ENCODE measurements at regions not wholly inside any gene's neighbourhood (a gene's known extent, or its start where the extent isn't known, plus 50 kb on each side); places are given as distances from the start of the nearest gene placed in this dataset.

- Histone ChIP-seq H3K4me3 (ENCODE audit: insufficient read depth, low read length) (no peak overlapping the region), H3K27me3 (ENCODE audit: insufficient read depth, low read length) (no peaks in the 10 kb centered on the region), H4K20me1 (ENCODE audit: insufficient read depth, low read length) (no peaks in the 10 kb centered on the region), H2AFZ (ENCODE audit: low read length) (no peak overlapping the region), H3K9me3 (ENCODE audit: low read depth, low read length) (no peaks in the 10 kb centered on the region), H3K4me2 (ENCODE audit: insufficient read depth, low read length) (no peak overlapping the region), H3K4me1 (ENCODE audit: insufficient read depth, low read length) (no peaks in the 10 kb centered on the region), H3K27ac (ENCODE audit: low read depth, low read length) (no peak overlapping the region), H3K79me2 (ENCODE audit: insufficient read depth, low read length) (no peaks in the 10 kb centered on the region), H3K36me3 (ENCODE audit: insufficient read depth, low read length) (no peaks in the 10 kb centered on the region)
- DNase-seq (ENCODE audit: insufficient read length, low spot score, missing footprints) = no peak
- TF ChIP-seq CTCF (IDR thresholded peaks at IDR 0.05; ENCODE audit: extremely low read depth, low read depth, low read length) = no peak
Measured at GRCh38 chr3:95514260-95514659, 1300.1 kb upstream of the EPHA6 start.

- no peak for TF ChIP-seq CTCF (IDR thresholded peaks at IDR 0.05; ENCODE audit: extremely low read depth, low read depth, low read length)
- no peak for DNase-seq (ENCODE audit: insufficient read length, low spot score, missing footprints)
- Histone ChIP-seq H3K9me3 (ENCODE audit: low read depth, low read length) (no peaks in the 10 kb centered on the region), H3K4me2 (ENCODE audit: insufficient read depth, low read length) (no peak overlapping the region), H3K4me3 (ENCODE audit: insufficient read depth, low read length) (no peak overlapping the region), H3K4me1 (ENCODE audit: insufficient read depth, low read length) (no peaks in the 10 kb centered on the region), H4K20me1 (ENCODE audit: insufficient read depth, low read length) (no peaks in the 10 kb centered on the region), H3K27ac (ENCODE audit: low read depth, low read length) (no peak overlapping the region), H3K36me3 (ENCODE audit: insufficient read depth, low read length) (no peaks in the 10 kb centered on the region), H3K79me2 (ENCODE audit: insufficient read depth, low read length) (no peaks in the 10 kb centered on the region), H2AFZ (ENCODE audit: low read length) (no peak overlapping the region), H3K27me3 (ENCODE audit: insufficient read depth, low read length) (no peaks in the 10 kb centered on the region)
Measured at GRCh38 chr3:95521396-95521795, 1293.0 kb upstream of the EPHA6 start.

GRCh38 chr3:95522449-95522848, 1291.9 kb upstream of the EPHA6 start:
- Histone ChIP-seq H3K4me3 (ENCODE audit: insufficient read depth, low read length) (no peak overlapping the region), H3K4me2 (ENCODE audit: insufficient read depth, low read length) (no peak overlapping the region), H2AFZ (ENCODE audit: low read length) (no peak overlapping the region), H4K20me1 (ENCODE audit: insufficient read depth, low read length) (no peaks in the 10 kb centered on the region), H3K27me3 (ENCODE audit: insufficient read depth, low read length) (no peaks in the 10 kb centered on the region), H3K36me3 (ENCODE audit: insufficient read depth, low read length) (no peaks in the 10 kb centered on the region), H3K27ac (ENCODE audit: low read depth, low read length) (no peak overlapping the region), H3K9me3 (ENCODE audit: low read depth, low read length) (no peaks in the 10 kb centered on the region), H3K4me1 (ENCODE audit: insufficient read depth, low read length) (no peaks in the 10 kb centered on the region), H3K79me2 (ENCODE audit: insufficient read depth, low read length) (no peaks in the 10 kb centered on the region)
- TF ChIP-seq CTCF (IDR thresholded peaks at IDR 0.05; ENCODE audit: extremely low read depth, low read depth, low read length) = no peak
- DNase-seq (ENCODE audit: insufficient read length, low spot score, missing footprints) = no peak

- no peak overlapping the region for H3K27ac ChIP-seq (ENCODE audit: low read depth, low read length)
Measured at GRCh38 chr3:95539950-95540483, 1274.4 kb upstream of the EPHA6 start.

More at GRCh38 chr3:95539950-95540483, 1274.4 kb upstream of the EPHA6 start:
- H3K9me3 ChIP-seq (ENCODE audit: low read depth, low read length) = no peaks in the 10 kb centered on the region
- DNase-seq (ENCODE audit: insufficient read length, low spot score, missing footprints) = no peak
- H3K4me3 ChIP-seq (ENCODE audit: insufficient read depth, low read length) = no peak overlapping the region
- TF ChIP-seq CTCF (IDR thresholded peaks at IDR 0.05; ENCODE audit: extremely low read depth, low read depth, low read length) = no peak
- no peaks in the 10 kb centered on the region for H3K27me3 ChIP-seq (ENCODE audit: insufficient read depth, low read length)
- no peak overlapping the region for H3K4me2 ChIP-seq (ENCODE audit: insufficient read depth, low read length)
- H4K20me1 ChIP-seq (ENCODE audit: insufficient read depth, low read length) = no peaks in the 10 kb centered on the region
- no peaks in the 10 kb centered on the region for H3K4me1 ChIP-seq (ENCODE audit: insufficient read depth, low read length)
- no peaks in the 10 kb centered on the region for H3K36me3 ChIP-seq (ENCODE audit: insufficient read depth, low read length)
- no peaks in the 10 kb centered on the region for H3K79me2 ChIP-seq (ENCODE audit: insufficient read depth, low read length)
- H2AFZ ChIP-seq (ENCODE audit: low read length) = no peak overlapping the region

Data from osteoblast (primary cell).